NB4 (cell line): ENCODE measurements at regions not wholly inside any gene's neighbourhood (a gene's known extent, or its start where the extent isn't known, plus 50 kb on each side); places are given as distances from the start of the nearest gene placed in this dataset.

ENCODE experiments used
- POLR2A ChIP-seq: IDR thresholded peaks from 2 replicates; pipeline ENCODE4 v1.6.1; 2011; ENCODE audit warnings: mild to moderate bottlenecking; ENCODE audit not compliant: insufficient read length; ENCODE audit errors: extremely low read depth
- TF ChIP-seq, protein P1 (sequence below): IDR thresholded peaks from one replicate; pipeline ENCODE4 v1.5.1; 2012; ENCODE audit warnings: low read depth, low read length

DNA sequence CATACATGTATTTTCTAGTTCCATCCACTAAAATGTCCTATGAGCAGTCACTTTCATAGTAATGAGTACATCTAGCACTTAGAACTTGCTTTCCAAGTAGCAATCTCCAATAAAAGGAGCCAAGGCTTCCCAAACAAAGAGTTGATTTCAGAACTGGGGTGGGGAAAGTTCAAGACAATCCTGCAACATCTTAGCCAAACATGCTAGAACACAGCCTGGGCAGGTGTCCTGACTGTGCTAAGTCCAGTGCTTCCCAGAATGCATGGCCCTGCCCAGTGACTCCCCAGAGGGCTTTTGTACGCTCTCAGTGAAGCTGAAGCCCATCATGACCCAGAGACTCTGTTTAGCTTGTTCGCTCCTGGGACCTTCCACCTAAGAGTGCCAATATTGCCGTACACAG is 106.7 kb upstream of the UBAC2 start:
- TF ChIP-seq, protein P1, sequence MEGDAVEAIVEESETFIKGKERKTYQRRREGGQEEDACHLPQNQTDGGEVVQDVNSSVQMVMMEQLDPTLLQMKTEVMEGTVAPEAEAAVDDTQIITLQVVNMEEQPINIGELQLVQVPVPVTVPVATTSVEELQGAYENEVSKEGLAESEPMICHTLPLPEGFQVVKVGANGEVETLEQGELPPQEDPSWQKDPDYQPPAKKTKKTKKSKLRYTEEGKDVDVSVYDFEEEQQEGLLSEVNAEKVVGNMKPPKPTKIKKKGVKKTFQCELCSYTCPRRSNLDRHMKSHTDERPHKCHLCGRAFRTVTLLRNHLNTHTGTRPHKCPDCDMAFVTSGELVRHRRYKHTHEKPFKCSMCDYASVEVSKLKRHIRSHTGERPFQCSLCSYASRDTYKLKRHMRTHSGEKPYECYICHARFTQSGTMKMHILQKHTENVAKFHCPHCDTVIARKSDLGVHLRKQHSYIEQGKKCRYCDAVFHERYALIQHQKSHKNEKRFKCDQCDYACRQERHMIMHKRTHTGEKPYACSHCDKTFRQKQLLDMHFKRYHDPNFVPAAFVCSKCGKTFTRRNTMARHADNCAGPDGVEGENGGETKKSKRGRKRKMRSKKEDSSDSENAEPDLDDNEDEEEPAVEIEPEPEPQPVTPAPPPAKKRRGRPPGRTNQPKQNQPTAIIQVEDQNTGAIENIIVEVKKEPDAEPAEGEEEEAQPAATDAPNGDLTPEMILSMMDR: no peak
- TF ChIP-seq POLR2A: no peak
